ENCODE measurements at regions not wholly inside any gene's neighbourhood (a gene's known extent, or its start where the extent isn't known, plus 50 kb on each side); places are given as distances from the start of the nearest gene placed in this dataset.
"Not testable (repeated sequence)": the region's sequence is repeated elsewhere in the genome, so short reads cannot be mapped to it uniquely, and the experiment has no call there.

GRCh38 chr6:170193326-170193821 lies 97.5 kb downstream of the DLL1 start:
- DNase-seq (ENCODE audit: low spot score): no peak

GRCh38 chr6:170192905-170193304 lies 98.0 kb downstream of the DLL1 start:
- no peak for DNase-seq (ENCODE audit: low spot score)

- not testable (repeated sequence) for DNase-seq (ENCODE audit: low spot score)
Measured at GRCh38 chr6:170192101-170192500, 98.8 kb downstream of the DLL1 start.

GRCh38 chr6:170190046-170190445 lies 100.8 kb downstream of the DLL1 start:
- no peak for DNase-seq (ENCODE audit: low spot score)

GRCh38 chr6:170189236-170189635 lies 101.6 kb downstream of the DLL1 start:
- DNase-seq (ENCODE audit: low spot score): no peak

- DNase-seq (ENCODE audit: low spot score): no peak
Measured at GRCh38 chr6:170188571-170189001, 102.3 kb downstream of the DLL1 start.

- no peak for DNase-seq (ENCODE audit: low spot score)
Measured at GRCh38 chr6:170187669-170188566, 103.0 kb downstream of the DLL1 start.

GRCh38 chr6:170186941-170187668 lies 103.8 kb downstream of the DLL1 start:
- DNase-seq (ENCODE audit: low spot score): no peak

GRCh38 chr6:170186006-170186935 lies 104.6 kb downstream of the DLL1 start:
- DNase-seq (ENCODE audit: low spot score): no peak

GRCh38 chr6:170185175-170185978 lies 105.5 kb downstream of the DLL1 start:
- DNase-seq (ENCODE audit: low spot score): no peak

GRCh38 chr6:170184316-170184715 lies 106.6 kb downstream of the DLL1 start:
- DNase-seq (ENCODE audit: low spot score): no peak

- DNase-seq (ENCODE audit: low spot score): no peak
Measured at GRCh38 chr6:170183521-170183920, 107.4 kb downstream of the DLL1 start.

- no peak for DNase-seq (ENCODE audit: low spot score)
Measured at GRCh38 chr6:170182781-170183120, 108.1 kb downstream of the DLL1 start.

- no peak for DNase-seq (ENCODE audit: low spot score)
Measured at GRCh38 chr6:170182093-170182780, 108.6 kb downstream of the DLL1 start.

GRCh38 chr6:170181338-170181690 lies 109.6 kb downstream of the DLL1 start:
- no peak for DNase-seq (ENCODE audit: low spot score)

GRCh38 chr6:170180671-170181337 lies 110.1 kb downstream of the DLL1 start:
- no peak for DNase-seq (ENCODE audit: low spot score)

- no peak for DNase-seq (ENCODE audit: low spot score)
Measured at GRCh38 chr6:170179616-170180324, 111.1 kb downstream of the DLL1 start.

GRCh38 chr6:170178561-170179477 lies 112.1 kb downstream of the DLL1 start:
- DNase-seq (ENCODE audit: low spot score): no peak

All from COLO829 (cell line).